ENCODE measurements at regions not wholly inside any gene's neighbourhood (a gene's known extent, or its start where the extent isn't known, plus 50 kb on each side); places are given as distances from the start of the nearest gene placed in this dataset.

DNA sequence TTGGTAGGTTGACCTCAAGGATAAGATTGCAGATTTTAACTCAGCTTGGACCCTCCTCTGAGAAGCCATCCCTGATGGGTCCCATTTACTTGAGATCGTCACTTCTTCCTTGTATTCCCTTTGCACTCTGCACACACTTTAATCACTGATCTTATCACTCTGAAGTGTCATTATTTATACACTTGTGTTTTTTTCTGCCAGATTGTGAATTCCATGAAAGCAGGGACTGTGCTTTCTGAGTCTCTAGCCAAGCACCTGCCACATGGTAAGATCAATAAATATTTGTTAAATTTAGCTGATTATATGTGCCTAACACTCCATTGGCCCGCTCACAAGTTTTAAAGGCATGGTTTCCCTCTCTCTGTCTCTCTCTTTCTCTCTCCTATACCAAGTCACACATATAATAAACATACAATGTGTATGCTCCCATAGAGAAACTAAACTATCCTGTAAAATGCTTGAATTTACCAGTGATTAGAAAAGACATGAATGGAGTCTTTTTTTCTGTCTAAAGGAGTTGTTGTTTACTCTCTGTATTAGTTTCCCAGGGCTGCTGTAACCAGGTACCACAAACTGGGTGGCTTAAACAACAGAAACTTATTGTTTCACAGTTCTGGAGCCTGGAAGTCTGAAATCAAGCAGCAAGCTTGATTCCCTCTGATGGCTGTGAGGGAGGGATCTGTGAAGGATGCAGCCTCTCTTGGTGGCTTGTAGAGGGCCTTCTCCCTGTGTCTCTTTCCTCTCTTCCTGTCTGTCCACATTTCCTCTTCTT, 105.2 kb upstream of the GADD45A start:
- Histone ChIP-seq H3K14ac (ENCODE audit: insufficient read depth, low read length) (no peak overlapping the region), H3T11ph (ENCODE audit: low read length) (no peak overlapping the region), H3K9ac (ENCODE audit: extremely low read depth, insufficient read length, low read length) (no peak overlapping the region), H2BK20ac (ENCODE audit: low read depth, low read length, poor library complexity, severe bottlenecking) (no peak overlapping the region), H2BK12ac (ENCODE audit: insufficient read length, low read depth, low read length) (no peak overlapping the region), H4K20me1 (ENCODE audit: control insufficient read depth, insufficient read depth, insufficient read length) (no peaks in the 10 kb centered on the region), H3K9me3 (ENCODE audit: control insufficient read depth, low read depth, low read length) (no peaks in the 10 kb centered on the region), H3K56ac (ENCODE audit: insufficient read length, low read depth, low read length) (no peak overlapping the region), H3K79me1 (ENCODE audit: insufficient read depth, low read depth, low read length, poor library complexity, severe bottlenecking) (no peaks in the 10 kb centered on the region), H3K4ac (ENCODE audit: low read depth, low read length) (no peak overlapping the region), H4K91ac (ENCODE audit: insufficient read length, low read depth, low read length) (no peak overlapping the region), H3K23ac (ENCODE audit: insufficient read length, low read depth, low read length) (no peak overlapping the region), H2BK15ac (ENCODE audit: low read depth, low read length) (no peak overlapping the region), H3K4me1 (ENCODE audit: insufficient read depth, low read length) (no peaks in the 10 kb centered on the region), H3K27me3 (ENCODE audit: insufficient read depth, low read length) (no peaks in the 10 kb centered on the region), H2BK120ac (ENCODE audit: low read depth, low read length, poor library complexity, severe bottlenecking) (no peak overlapping the region), H2BK5ac (ENCODE audit: insufficient read length, low read length) (no peak overlapping the region), H2AFZ (ENCODE audit: low read length) (no peak overlapping the region), H4K5ac (ENCODE audit: insufficient read length, low read depth, low read length) (no peak overlapping the region), H4K8ac (replicated peaks; ENCODE audit: insufficient read length, low read depth, low read length) (no peak overlapping the region), H3K23me2 (ENCODE audit: insufficient read length, low read depth, low read length, poor library complexity, severe bottlenecking) (no peaks in the 10 kb centered on the region), H3K18ac (ENCODE audit: insufficient read length, low read depth, low read length) (no peak overlapping the region), H3K27ac (ENCODE audit: insufficient read length, low read depth, low read length) (no peak overlapping the region), H3K79me2 (ENCODE audit: insufficient read depth, low read length) (no peaks in the 10 kb centered on the region; the same call in 1 of the 2 replicates), H2AK5ac (ENCODE audit: insufficient read length, low read length) (no peak overlapping the region), H3K4me2 (ENCODE audit: insufficient read depth, insufficient read length, low read length) (no peak overlapping the region)
- Mint-ChIP-seq H3K4me3 (no peak overlapping the region), H3K27ac (no peak overlapping the region), H3K36me3 (ENCODE audit: insufficient read depth in 1 of 3, low read depth in 3 of 3) (no peaks in the 10 kb centered on the region; a peak in 1 of 7 replicates), H3K4me1 (peaks cover 3 to 13% of the 10 kb centered on the region in 2 experiments; a peak in 3 of 4 replicates), H3K9me3 (no peaks in the 10 kb centered on the region), H3K27me3 (ENCODE audit: low read depth) (no peaks in the 10 kb centered on the region)
- DNase-seq, result no peak
- no CpG with 5 or more reads among the region's 2 CpGs for WGBS (ENCODE audit: extremely low coverage, insufficient read length, low lambda C conversion rate)
- TF ChIP-seq, protein P1, sequence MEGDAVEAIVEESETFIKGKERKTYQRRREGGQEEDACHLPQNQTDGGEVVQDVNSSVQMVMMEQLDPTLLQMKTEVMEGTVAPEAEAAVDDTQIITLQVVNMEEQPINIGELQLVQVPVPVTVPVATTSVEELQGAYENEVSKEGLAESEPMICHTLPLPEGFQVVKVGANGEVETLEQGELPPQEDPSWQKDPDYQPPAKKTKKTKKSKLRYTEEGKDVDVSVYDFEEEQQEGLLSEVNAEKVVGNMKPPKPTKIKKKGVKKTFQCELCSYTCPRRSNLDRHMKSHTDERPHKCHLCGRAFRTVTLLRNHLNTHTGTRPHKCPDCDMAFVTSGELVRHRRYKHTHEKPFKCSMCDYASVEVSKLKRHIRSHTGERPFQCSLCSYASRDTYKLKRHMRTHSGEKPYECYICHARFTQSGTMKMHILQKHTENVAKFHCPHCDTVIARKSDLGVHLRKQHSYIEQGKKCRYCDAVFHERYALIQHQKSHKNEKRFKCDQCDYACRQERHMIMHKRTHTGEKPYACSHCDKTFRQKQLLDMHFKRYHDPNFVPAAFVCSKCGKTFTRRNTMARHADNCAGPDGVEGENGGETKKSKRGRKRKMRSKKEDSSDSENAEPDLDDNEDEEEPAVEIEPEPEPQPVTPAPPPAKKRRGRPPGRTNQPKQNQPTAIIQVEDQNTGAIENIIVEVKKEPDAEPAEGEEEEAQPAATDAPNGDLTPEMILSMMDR (conservative IDR thresholded peaks at IDR 0.05), result no peak

All from H9 (cell line).